ENCODE measurements at regions not wholly inside any gene's neighbourhood (a gene's known extent, or its start where the extent isn't known, plus 50 kb on each side); places are given as distances from the start of the nearest gene placed in this dataset.

- TF ChIP-seq BRCA1 (IDR thresholded peaks at IDR 0.05; ENCODE audit: low read depth, low read length) (no peak), CTBP2 (IDR thresholded peaks at IDR 0.05; ENCODE audit: borderline replicate concordance, insufficient read depth, insufficient read length, low read length) (no peak), CREB1 (IDR thresholded peaks at IDR 0.05) (no peak), SAP30 (IDR thresholded peaks at IDR 0.05; ENCODE audit: insufficient read depth, insufficient replicate concordance, low read length) (no peak), POU5F1 (IDR thresholded peaks at IDR 0.05; ENCODE audit: low read depth, low read length) (no peak), JUN (IDR thresholded peaks at IDR 0.05; ENCODE audit: low read depth, low read length) (no peak), TAF1 (IDR thresholded peaks at IDR 0.05; ENCODE audit: low read depth, low read length) (no peak), POLR2A (IDR thresholded peaks at IDR 0.05; ENCODE audit: control extremely low read depth in 1 of 2, low read depth in 2 of 2, low read length in 2 of 2) (no peak), HDAC6 (IDR thresholded peaks at IDR 0.05; ENCODE audit: low read depth, low read length) (no peak), RFX5 (IDR thresholded peaks at IDR 0.05; ENCODE audit: borderline replicate concordance, low read depth, low read length) (no peak), ASH2L (IDR thresholded peaks at IDR 0.05; ENCODE audit: low read length) (no peak), SIN3A (conservative IDR thresholded peaks at IDR 0.05 in 1 of 2, IDR thresholded peaks at IDR 0.05 in 1 of 2; ENCODE audit: low read depth in 1 of 2, low read length in 2 of 2) (no peak), SIRT6 (IDR thresholded peaks at IDR 0.05; ENCODE audit: low read length) (no peak), CHD7 (IDR thresholded peaks at IDR 0.05; ENCODE audit: insufficient replicate concordance, low read length) (no peak)
Measured at GRCh38 chr12:124109760-124110159, 136.7 kb downstream of the ZNF664 start (continued).
